Activated naive CD8-positive, alpha-beta T cell treated with anti-CD3 and anti-CD28 coated beads for 36 hours (primary cell): ENCODE measurements at regions not wholly inside any gene's neighbourhood (a gene's known extent, or its start where the extent isn't known, plus 50 kb on each side); places are given as distances from the start of the nearest gene placed in this dataset.

Experiments
- DNase-seq: peaks from one replicate; pipeline ENCODE4 v3.0.0; 2021
- H3K27ac Mint-ChIP-seq: one replicate; pipeline ENCODE4 v1.8.0; 2022; ENCODE audit warnings: mild to moderate bottlenecking, moderate library complexity, mixed read lengths
- H3K27me3 Mint-ChIP-seq: one replicate; pipeline ENCODE4 v1.8.0; 2022; ENCODE audit warnings: mild to moderate bottlenecking, mixed read lengths
- H3K36me3 Mint-ChIP-seq: one replicate; pipeline ENCODE4 v1.8.0; 2021; ENCODE audit warnings: mild to moderate bottlenecking, mixed read lengths
- H3K4me1 Mint-ChIP-seq: one replicate; pipeline ENCODE4 v1.8.0; 2021; ENCODE audit warnings: mixed read lengths
- H3K4me3 Mint-ChIP-seq: one replicate; pipeline ENCODE4 v1.8.0; 2022; ENCODE audit warnings: mild to moderate bottlenecking, moderate library complexity, mixed read lengths
- H3K9me3 Mint-ChIP-seq: one replicate; pipeline ENCODE4 v1.8.0; 2022; ENCODE audit warnings: mixed read lengths

GRCh38 chr2:120785228-120785966 lies 49.7 kb downstream of the GLI2 start:
- Mint-ChIP-seq H3K4me3 (no peak overlapping the region), H3K4me1 (peaks cover 4% of the 10 kb centered on the region)

GRCh38 chr2:120786038-120786960 lies 50.6 kb downstream of the GLI2 start:
- DNase-seq: no peak
- Mint-ChIP-seq H3K9me3 (no peaks in the 10 kb centered on the region), H3K27ac (no peak overlapping the region), H3K36me3 (no peaks in the 10 kb centered on the region), H3K4me1 (peaks cover 4% of the 10 kb centered on the region), H3K4me3 (no peak overlapping the region), H3K27me3 (no peaks in the 10 kb centered on the region)

More at GRCh38 chr2:120785228-120785966, 49.7 kb downstream of the GLI2 start:
- no peak for DNase-seq
- no peaks in the 10 kb centered on the region for H3K27me3 Mint-ChIP-seq
- H3K27ac Mint-ChIP-seq: no peak overlapping the region
- H3K9me3 Mint-ChIP-seq: no peaks in the 10 kb centered on the region
- no peaks in the 10 kb centered on the region for H3K36me3 Mint-ChIP-seq

- DNase-seq: no peak
- Mint-ChIP-seq H3K9me3 (no peaks in the 10 kb centered on the region), H3K4me1 (peaks cover 4% of the 10 kb centered on the region), H3K27me3 (no peaks in the 10 kb centered on the region), H3K4me3 (no peak overlapping the region), H3K36me3 (no peaks in the 10 kb centered on the region), H3K27ac (no peak overlapping the region)
Observed at GRCh38 chr2:120787111-120787821, 51.6 kb downstream of the GLI2 start.

GRCh38 chr2:120787822-120788700 lies 52.4 kb downstream of the GLI2 start:
- Mint-ChIP-seq H3K27ac (no peak overlapping the region), H3K27me3 (no peaks in the 10 kb centered on the region), H3K4me3 (no peak overlapping the region), H3K4me1 (peaks cover 4% of the 10 kb centered on the region), H3K9me3 (no peaks in the 10 kb centered on the region), H3K36me3 (no peaks in the 10 kb centered on the region)
- DNase-seq: no peak

GRCh38 chr2:120791243-120791961 lies 55.7 kb downstream of the GLI2 start:
- H3K27ac Mint-ChIP-seq: no peak overlapping the region
- H3K36me3 Mint-ChIP-seq: no peaks in the 10 kb centered on the region
- H3K27me3 Mint-ChIP-seq: no peaks in the 10 kb centered on the region
- no peaks in the 10 kb centered on the region for H3K9me3 Mint-ChIP-seq
- no peak overlapping the region for H3K4me3 Mint-ChIP-seq
- no peaks in the 10 kb centered on the region for H3K4me1 Mint-ChIP-seq
- DNase-seq: no peak

GRCh38 chr2:120791962-120792297 lies 56.3 kb downstream of the GLI2 start:
- Mint-ChIP-seq H3K9me3 (no peaks in the 10 kb centered on the region), H3K27ac (no peak overlapping the region), H3K4me1 (no peaks in the 10 kb centered on the region), H3K36me3 (no peaks in the 10 kb centered on the region), H3K27me3 (no peaks in the 10 kb centered on the region), H3K4me3 (no peak overlapping the region)
- DNase-seq: no peak

GRCh38 chr2:120793682-120794403 lies 58.2 kb downstream of the GLI2 start:
- Mint-ChIP-seq H3K36me3 (no peaks in the 10 kb centered on the region), H3K27me3 (no peaks in the 10 kb centered on the region), H3K4me3 (no peak overlapping the region), H3K9me3 (no peaks in the 10 kb centered on the region), H3K4me1 (no peaks in the 10 kb centered on the region), H3K27ac (no peak overlapping the region)
- DNase-seq: no peak

GRCh38 chr2:120794716-120795115 lies 59.0 kb downstream of the GLI2 start:
- no peak overlapping the region for H3K4me3 Mint-ChIP-seq
- H3K27ac Mint-ChIP-seq: no peak overlapping the region
- H3K27me3 Mint-ChIP-seq: no peaks in the 10 kb centered on the region
- no peak for DNase-seq
- no peaks in the 10 kb centered on the region for H3K9me3 Mint-ChIP-seq
- H3K36me3 Mint-ChIP-seq: no peaks in the 10 kb centered on the region
- H3K4me1 Mint-ChIP-seq: no peaks in the 10 kb centered on the region

GRCh38 chr2:120796094-120796493 lies 60.4 kb downstream of the GLI2 start:
- no peaks in the 10 kb centered on the region for H3K27me3 Mint-ChIP-seq
- H3K9me3 Mint-ChIP-seq: no peaks in the 10 kb centered on the region
- H3K4me1 Mint-ChIP-seq: no peaks in the 10 kb centered on the region
- H3K4me3 Mint-ChIP-seq: no peak overlapping the region
- H3K36me3 Mint-ChIP-seq: no peaks in the 10 kb centered on the region
- no peak overlapping the region for H3K27ac Mint-ChIP-seq
- no peak for DNase-seq

GRCh38 chr2:120797421-120798221 lies 62.0 kb downstream of the GLI2 start:
- Mint-ChIP-seq H3K36me3 (no peaks in the 10 kb centered on the region), H3K4me3 (no peak overlapping the region), H3K9me3 (no peaks in the 10 kb centered on the region), H3K27ac (no peak overlapping the region), H3K4me1 (no peaks in the 10 kb centered on the region), H3K27me3 (no peaks in the 10 kb centered on the region)
- no peak for DNase-seq

GRCh38 chr2:120798567-120799247 lies 63.0 kb downstream of the GLI2 start:
- Mint-ChIP-seq H3K4me1 (no peaks in the 10 kb centered on the region), H3K27me3 (no peaks in the 10 kb centered on the region), H3K4me3 (no peak overlapping the region), H3K36me3 (no peaks in the 10 kb centered on the region), H3K27ac (no peak overlapping the region), H3K9me3 (no peaks in the 10 kb centered on the region)
- no peak for DNase-seq

GRCh38 chr2:120802158-120802557 lies 66.5 kb downstream of the GLI2 start:
- Mint-ChIP-seq H3K36me3 (no peaks in the 10 kb centered on the region), H3K27ac (no peak overlapping the region), H3K4me3 (no peak overlapping the region), H3K9me3 (no peaks in the 10 kb centered on the region), H3K27me3 (no peaks in the 10 kb centered on the region), H3K4me1 (no peaks in the 10 kb centered on the region)
- no peak for DNase-seq
